ENCODE measurements at regions not wholly inside any gene's neighbourhood (a gene's known extent, or its start where the extent isn't known, plus 50 kb on each side); places are given as distances from the start of the nearest gene placed in this dataset.
"Not testable (repeated sequence)": the region's sequence is repeated elsewhere in the genome, so short reads cannot be mapped to it uniquely, and the experiment has no call there.

GRCh38 chr5:17061973-17062470 is 125.9 kb upstream of the MYO10 start:
- no peak for DNase-seq
- TF ChIP-seq POLR2A (IDR thresholded peaks at IDR 0.05; ENCODE audit: low read length) (no peak), GATA1 (IDR thresholded peaks at IDR 0.05; ENCODE audit: low read depth, low read length) (no peak)

- not testable (repeated sequence) for DNase-seq
Observed at GRCh38 chr5:17062741-17063140, 126.7 kb upstream of the MYO10 start.

GRCh38 chr5:17064241-17064640 is 128.2 kb upstream of the MYO10 start:
- no peak for TF ChIP-seq GATA1 (IDR thresholded peaks at IDR 0.05; ENCODE audit: low read depth, low read length)
- no peak for TF ChIP-seq POLR2A (IDR thresholded peaks at IDR 0.05; ENCODE audit: low read length)
- DNase-seq, result no peak

- no peak for DNase-seq
- TF ChIP-seq POLR2A (IDR thresholded peaks at IDR 0.05; ENCODE audit: low read length), result no peak
- no peak for TF ChIP-seq GATA1 (IDR thresholded peaks at IDR 0.05; ENCODE audit: low read depth, low read length)
Observed at GRCh38 chr5:17065458-17065857, 129.4 kb upstream of the MYO10 start.

DNA sequence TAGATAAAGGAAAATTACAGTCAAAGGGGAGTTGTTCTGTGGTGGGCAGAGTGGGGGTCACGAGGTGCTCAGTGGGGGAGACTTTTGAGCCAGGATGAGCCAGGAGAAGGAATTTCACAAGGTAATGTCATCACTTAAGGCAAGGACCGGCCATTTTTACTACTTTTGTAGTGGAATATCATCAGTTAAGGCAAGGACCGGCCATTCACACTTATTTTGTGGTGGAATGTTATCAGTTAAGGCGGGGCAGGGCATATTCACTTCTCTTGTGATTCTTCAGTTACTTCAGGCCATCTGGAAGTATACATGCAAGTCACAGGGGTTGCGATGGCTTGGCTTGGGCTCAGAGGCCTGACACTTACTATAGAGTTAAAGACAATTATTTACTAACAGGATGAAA is 129.9 kb upstream of the MYO10 start:
- DNase-seq, result not testable (repeated sequence)

- TF ChIP-seq POLR2A (IDR thresholded peaks at IDR 0.05; ENCODE audit: low read length), result no peak
- no peak for TF ChIP-seq GATA1 (IDR thresholded peaks at IDR 0.05; ENCODE audit: low read depth, low read length)
Observed at GRCh38 chr5:17067657-17068392, 131.7 kb upstream of the MYO10 start.

DNA sequence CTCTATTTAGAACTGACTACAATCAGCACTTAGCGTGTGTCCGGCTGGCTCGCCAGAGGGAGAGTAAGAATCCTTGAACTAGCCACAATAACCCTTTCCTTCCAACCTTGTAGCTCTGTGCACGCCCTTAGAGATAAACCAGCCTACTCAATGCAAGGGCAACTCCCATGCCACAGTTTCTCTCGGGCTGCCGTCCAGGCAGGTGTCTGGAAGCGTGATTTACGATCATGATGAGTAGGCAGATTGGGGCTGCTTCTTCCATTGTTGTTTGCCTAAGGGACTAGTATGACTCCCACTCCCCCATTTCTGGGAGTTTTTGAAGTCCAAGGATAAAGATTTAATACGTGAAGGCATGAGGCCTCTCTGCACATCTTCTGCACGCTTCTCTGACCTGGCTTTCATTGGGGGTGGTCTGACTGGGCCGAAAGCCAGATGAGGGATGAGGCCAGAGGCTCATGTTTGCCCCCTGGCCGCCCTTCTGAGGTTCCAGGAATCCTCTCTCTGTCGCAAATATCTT is 134.0 kb upstream of the MYO10 start:
- no peak for TF ChIP-seq GATA1 (IDR thresholded peaks at IDR 0.05; ENCODE audit: low read depth, low read length)
- TF ChIP-seq POLR2A (IDR thresholded peaks at IDR 0.05; ENCODE audit: low read length), result no peak
- no peak for DNase-seq

More at GRCh38 chr5:17067657-17068392, 131.7 kb upstream of the MYO10 start:
- DNase-seq, result no peak

DNA sequence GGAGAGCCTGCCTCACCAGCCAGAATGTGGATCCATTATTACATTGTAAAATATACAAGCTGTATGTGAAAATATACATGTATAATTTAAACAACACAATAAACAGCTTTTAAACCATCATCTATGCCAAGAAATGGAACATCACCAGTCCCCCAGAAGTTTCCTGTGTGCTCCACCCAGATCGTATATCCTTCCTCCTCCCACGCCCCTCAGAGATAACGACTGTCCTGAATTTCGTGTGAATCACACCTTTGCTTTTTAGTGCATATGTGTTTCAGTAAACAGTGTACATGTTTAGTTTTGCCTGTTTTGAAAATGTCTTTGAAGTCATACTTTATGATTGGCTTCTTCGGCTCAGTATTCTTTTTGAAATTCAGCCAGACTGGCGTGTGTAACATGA is 134.6 kb upstream of the MYO10 start:
- DNase-seq, result no peak
- TF ChIP-seq GATA1 (IDR thresholded peaks at IDR 0.05; ENCODE audit: low read depth, low read length), result no peak

DNA sequence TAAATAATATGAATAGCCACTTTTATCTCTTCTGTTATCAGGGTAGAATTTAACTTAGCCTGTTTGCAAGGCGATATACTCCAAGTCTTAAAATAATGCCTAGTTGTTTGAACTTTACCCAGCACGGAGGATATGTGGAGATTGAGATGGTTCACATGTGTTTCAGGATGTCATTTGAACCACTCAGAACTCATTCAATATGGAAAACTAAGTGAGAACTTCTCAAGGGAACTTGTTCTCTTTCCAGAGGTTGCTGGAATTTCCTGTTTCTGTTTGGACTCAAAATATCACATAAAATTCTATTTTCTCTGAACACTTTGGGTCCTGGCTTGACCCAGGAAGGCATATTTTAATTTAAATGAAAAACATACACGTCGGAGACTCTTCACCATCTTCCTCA is 139.1 kb upstream of the MYO10 start:
- TF ChIP-seq GATA1 (IDR thresholded peaks at IDR 0.05; ENCODE audit: low read depth, low read length) (no peak), POLR2A (IDR thresholded peaks at IDR 0.05; ENCODE audit: low read length) (no peak)
- no peak for DNase-seq

DNA sequence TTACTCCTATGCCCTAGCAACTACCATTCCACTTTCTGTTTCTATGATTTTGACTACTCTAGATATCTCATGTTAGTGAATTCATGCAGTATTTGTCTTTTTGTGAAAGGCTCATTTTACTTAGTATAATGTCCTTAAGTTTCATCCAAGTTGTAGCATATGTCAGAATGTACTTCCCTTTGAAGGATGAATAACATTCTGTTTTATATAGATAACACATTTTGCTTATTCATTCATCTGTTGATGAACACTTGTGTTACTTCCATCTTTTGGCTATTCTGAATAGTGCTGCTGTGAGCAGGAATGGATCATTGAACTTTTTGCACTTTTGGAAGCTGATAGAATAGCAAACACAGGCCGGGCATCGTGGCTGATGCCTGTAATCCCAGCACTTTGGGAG is 140.2 kb upstream of the MYO10 start:
- no peak for DNase-seq
- no peak for TF ChIP-seq POLR2A (IDR thresholded peaks at IDR 0.05; ENCODE audit: low read length)
- TF ChIP-seq GATA1 (IDR thresholded peaks at IDR 0.05; ENCODE audit: low read depth, low read length), result no peak

- TF ChIP-seq GATA1 (IDR thresholded peaks at IDR 0.05; ENCODE audit: low read depth, low read length), result no peak
- TF ChIP-seq POLR2A (IDR thresholded peaks at IDR 0.05; ENCODE audit: low read length), result no peak
- no peak for DNase-seq
Observed at GRCh38 chr5:17077440-17078233, 139.8 kb upstream of the BASP1 start.

DNA sequence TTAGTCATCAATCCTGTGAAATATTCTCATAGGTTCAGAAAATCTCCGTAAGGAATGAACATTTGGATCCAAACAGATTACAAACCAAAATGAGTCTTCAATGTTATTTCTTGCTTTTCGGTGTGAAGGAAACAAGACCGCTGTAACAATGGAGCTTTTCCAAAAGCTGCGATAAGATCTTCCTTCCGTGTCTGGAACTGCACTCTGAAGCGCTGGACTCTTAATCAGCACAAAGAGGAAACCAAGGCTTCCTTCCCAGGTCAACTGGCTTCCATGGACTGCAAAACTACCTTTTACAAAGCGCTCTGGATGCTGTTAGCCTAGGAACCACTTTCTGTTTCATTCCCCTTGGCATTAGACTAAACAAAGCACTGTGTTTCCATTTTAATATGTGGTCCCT is 137.9 kb upstream of the BASP1 start:
- no peak for DNase-seq
- TF ChIP-seq POLR2A (IDR thresholded peaks at IDR 0.05; ENCODE audit: low read length) (no peak), GATA1 (IDR thresholded peaks at IDR 0.05; ENCODE audit: low read depth, low read length) (no peak)

GRCh38 chr5:17080361-17080760 is 137.1 kb upstream of the BASP1 start:
- no peak for DNase-seq
- no peak for TF ChIP-seq GATA1 (IDR thresholded peaks at IDR 0.05; ENCODE audit: low read depth, low read length)
- no peak for TF ChIP-seq POLR2A (IDR thresholded peaks at IDR 0.05; ENCODE audit: low read length)

- DNase-seq, result no peak
- TF ChIP-seq POLR2A (IDR thresholded peaks at IDR 0.05; ENCODE audit: low read length) (no peak), GATA1 (IDR thresholded peaks at IDR 0.05; ENCODE audit: low read depth, low read length) (no peak)
Observed at GRCh38 chr5:17081142-17081541, 136.3 kb upstream of the BASP1 start.

DNA sequence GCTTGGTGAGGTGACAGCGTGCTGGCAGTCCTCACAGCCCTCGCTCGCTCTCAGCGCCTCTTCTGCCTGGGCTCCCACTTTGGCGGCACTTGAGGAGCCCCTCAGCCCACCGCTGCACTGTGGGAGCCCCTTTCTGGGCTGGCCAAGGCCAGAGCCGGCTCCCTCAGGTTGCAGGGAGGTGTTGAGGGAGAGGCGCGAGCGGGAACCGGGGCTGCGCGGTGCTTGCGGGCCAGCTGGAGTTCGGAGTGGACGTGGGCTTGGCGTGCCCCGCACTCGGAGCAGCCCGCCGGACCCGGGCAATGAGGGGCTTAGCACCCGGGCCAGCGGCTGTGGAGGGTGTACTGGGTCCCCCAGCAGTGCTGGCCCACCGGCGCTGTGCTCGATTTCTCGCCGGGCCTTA is 134.2 kb upstream of the BASP1 start:
- not testable (repeated sequence) for DNase-seq

Data from erythroblast (primary cell).